Uterus (tissue), 2 donors: ENCODE measurements at regions not wholly inside any gene's neighbourhood (a gene's known extent, or its start where the extent isn't known, plus 50 kb on each side); places are given as distances from the start of the nearest gene placed in this dataset.

Experiments used
- POLR2A ChIP-seq, 2 donors: fragments of 450-650 bp; IDR thresholded peaks; one replicate each; pipeline ENCODE4 v1.6.1; 2016; ENCODE audit warnings: antibody characterized with exemption in 2 of 2, mild to moderate bottlenecking in 1 of 2, moderate library complexity in 1 of 2
- TF ChIP-seq, protein P1 (sequence below), 4 experiments: fragments of 200-600 bp in 2 of 4; fragments of 450-650 bp in 2 of 4; sonication (generic) in 2 of 4; IDR thresholded peaks; one replicate each; pipeline ENCODE4 v1.5.1; 2016 to 2019; ENCODE audit warnings: antibody characterized with exemption in 4 of 4, mild to moderate bottlenecking in 2 of 4, moderate library complexity in 1 of 4

DNA sequence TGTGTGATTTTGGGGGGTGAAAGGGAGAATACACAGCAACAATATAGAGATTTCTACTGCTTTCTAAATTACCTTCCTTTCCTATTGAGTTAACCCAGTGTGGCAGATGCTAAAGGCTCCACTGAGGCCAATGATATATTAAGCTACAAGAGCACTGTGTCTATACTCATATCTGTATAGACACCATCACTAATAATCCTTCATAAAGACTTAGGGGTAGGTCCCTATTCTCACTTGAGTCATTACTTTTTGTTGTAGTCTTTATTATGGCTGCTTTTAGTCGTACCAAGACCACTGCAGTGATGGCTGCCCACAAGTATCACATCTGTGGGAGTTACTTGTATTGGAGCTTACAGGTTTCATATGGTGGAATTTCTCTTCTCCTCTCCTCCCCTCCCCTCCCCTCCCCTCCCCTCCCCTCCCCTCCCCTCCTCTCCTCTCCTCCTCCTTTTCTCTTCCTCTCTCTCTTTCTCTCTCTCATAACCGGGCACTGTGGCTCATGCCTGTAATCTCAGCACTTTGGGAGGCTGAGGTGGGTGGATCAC is 637.6 kb downstream of the ADCYAP1 start:
- TF ChIP-seq, protein P1, sequence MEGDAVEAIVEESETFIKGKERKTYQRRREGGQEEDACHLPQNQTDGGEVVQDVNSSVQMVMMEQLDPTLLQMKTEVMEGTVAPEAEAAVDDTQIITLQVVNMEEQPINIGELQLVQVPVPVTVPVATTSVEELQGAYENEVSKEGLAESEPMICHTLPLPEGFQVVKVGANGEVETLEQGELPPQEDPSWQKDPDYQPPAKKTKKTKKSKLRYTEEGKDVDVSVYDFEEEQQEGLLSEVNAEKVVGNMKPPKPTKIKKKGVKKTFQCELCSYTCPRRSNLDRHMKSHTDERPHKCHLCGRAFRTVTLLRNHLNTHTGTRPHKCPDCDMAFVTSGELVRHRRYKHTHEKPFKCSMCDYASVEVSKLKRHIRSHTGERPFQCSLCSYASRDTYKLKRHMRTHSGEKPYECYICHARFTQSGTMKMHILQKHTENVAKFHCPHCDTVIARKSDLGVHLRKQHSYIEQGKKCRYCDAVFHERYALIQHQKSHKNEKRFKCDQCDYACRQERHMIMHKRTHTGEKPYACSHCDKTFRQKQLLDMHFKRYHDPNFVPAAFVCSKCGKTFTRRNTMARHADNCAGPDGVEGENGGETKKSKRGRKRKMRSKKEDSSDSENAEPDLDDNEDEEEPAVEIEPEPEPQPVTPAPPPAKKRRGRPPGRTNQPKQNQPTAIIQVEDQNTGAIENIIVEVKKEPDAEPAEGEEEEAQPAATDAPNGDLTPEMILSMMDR (IDR thresholded peaks at IDR 0.05) = no peak
- TF ChIP-seq POLR2A (IDR thresholded peaks at IDR 0.05) = no peak
